ENCODE measurements at regions not wholly inside any gene's neighbourhood (a gene's known extent, or its start where the extent isn't known, plus 50 kb on each side); places are given as distances from the start of the nearest gene placed in this dataset.

GRCh38 chr6:93820465-93821082 lies 401.2 kb upstream of the EPHA7 start:
- no peak overlapping the region for H2BK120ac ChIP-seq (ENCODE audit: insufficient read depth, low read length, poor library complexity)
- no peak overlapping the region for H3K18ac ChIP-seq (ENCODE audit: low read length)
- H4K8ac ChIP-seq (ENCODE audit: low read depth, low read length) = no peak overlapping the region
- no peak overlapping the region for H3K14ac ChIP-seq (ENCODE audit: low read length)
- H3K4ac ChIP-seq (ENCODE audit: low read depth, low read length) = no peak overlapping the region
- no peak overlapping the region for H3K9ac ChIP-seq (ENCODE audit: low read length)
- H2AK5ac ChIP-seq (ENCODE audit: low read length) = no peak overlapping the region
- no peak overlapping the region for H3K4me3 ChIP-seq (ENCODE audit: low read depth, low read length)
- no peak for DNase-seq
- no CpG with 5 or more reads among the region's 1 CpG for WGBS (ENCODE audit: extremely low coverage, insufficient coverage, insufficient read length)
- H3K4me2 ChIP-seq (ENCODE audit: low read length) = no peak overlapping the region
- H2AFZ ChIP-seq (ENCODE audit: insufficient read depth, low read length, poor library complexity) = no peak overlapping the region
- no peaks in the 10 kb centered on the region for H3K79me2 ChIP-seq (ENCODE audit: control insufficient read depth, insufficient read depth, low read length, poor library complexity)
- H4K12ac ChIP-seq (ENCODE audit: low read depth, low read length) = no peak overlapping the region
- no peak overlapping the region for H2BK12ac ChIP-seq (ENCODE audit: low read length)
- H3K36me3 ChIP-seq (ENCODE audit: control insufficient read depth in 1 of 2, insufficient read depth in 2 of 2, low read length in 2 of 2) = no peaks in the 10 kb centered on the region
- H3K27ac ChIP-seq (ENCODE audit: low read depth, low read length) = no peak overlapping the region
- no peaks in the 10 kb centered on the region for H3K27me3 ChIP-seq (ENCODE audit: insufficient read depth, low read length)
- H3K4me1 ChIP-seq (ENCODE audit: control insufficient read depth in 1 of 2, insufficient read depth in 2 of 2, low read length in 2 of 2) = no peaks in the 10 kb centered on the region
- H3K9me3 ChIP-seq (ENCODE audit: insufficient read depth, low read depth, low read length) = no peaks in the 10 kb centered on the region
- no peak overlapping the region for H4K91ac ChIP-seq (ENCODE audit: low read depth, low read length)
- no peaks in the 10 kb centered on the region for H3K79me1 ChIP-seq (ENCODE audit: low read length)
- no peak overlapping the region for H3K23ac ChIP-seq (ENCODE audit: low read length)
- no peak overlapping the region for H2BK5ac ChIP-seq (ENCODE audit: low read depth, low read length, poor library complexity)

- H3K9me3 ChIP-seq (ENCODE audit: insufficient read depth, low read depth, low read length) = no peaks in the 10 kb centered on the region
- H3K18ac ChIP-seq (ENCODE audit: low read length) = no peak overlapping the region
- H3K9ac ChIP-seq (ENCODE audit: low read length) = no peak overlapping the region
- no peak overlapping the region for H4K8ac ChIP-seq (ENCODE audit: low read depth, low read length)
- no peak overlapping the region for H3K14ac ChIP-seq (ENCODE audit: low read length)
- H3K4me1 ChIP-seq (ENCODE audit: control insufficient read depth in 1 of 2, insufficient read depth in 2 of 2, low read length in 2 of 2) = no peaks in the 10 kb centered on the region
- H2AK5ac ChIP-seq (ENCODE audit: low read length) = no peak overlapping the region
- no peak overlapping the region for H3K4ac ChIP-seq (ENCODE audit: low read depth, low read length)
- no peaks in the 10 kb centered on the region for H3K27me3 ChIP-seq (ENCODE audit: insufficient read depth, low read length)
- no CpG with 5 or more reads among the region's 3 CpGs for WGBS (ENCODE audit: extremely low coverage, insufficient coverage, insufficient read length)
- no peak overlapping the region for H4K12ac ChIP-seq (ENCODE audit: low read depth, low read length)
- no peaks in the 10 kb centered on the region for H3K36me3 ChIP-seq (ENCODE audit: control insufficient read depth in 1 of 2, insufficient read depth in 2 of 2, low read length in 2 of 2)
- H3K27ac ChIP-seq (ENCODE audit: low read depth, low read length) = no peak overlapping the region
- H2AFZ ChIP-seq (ENCODE audit: insufficient read depth, low read length, poor library complexity) = no peak overlapping the region
- H2BK120ac ChIP-seq (ENCODE audit: insufficient read depth, low read length, poor library complexity) = no peak overlapping the region
- H3K4me2 ChIP-seq (ENCODE audit: low read length) = no peak overlapping the region
- no peak overlapping the region for H3K4me3 ChIP-seq (ENCODE audit: low read depth, low read length)
- H3K79me1 ChIP-seq (ENCODE audit: low read length) = no peaks in the 10 kb centered on the region
- H3K79me2 ChIP-seq (ENCODE audit: control insufficient read depth, insufficient read depth, low read length, poor library complexity) = no peaks in the 10 kb centered on the region
- no peak overlapping the region for H4K91ac ChIP-seq (ENCODE audit: low read depth, low read length)
- no peak overlapping the region for H3K23ac ChIP-seq (ENCODE audit: low read length)
- H2BK5ac ChIP-seq (ENCODE audit: low read depth, low read length, poor library complexity) = no peak overlapping the region
- no peak for DNase-seq
- H2BK12ac ChIP-seq (ENCODE audit: low read length) = no peak overlapping the region
Measured at GRCh38 chr6:93819189-93819588, 399.8 kb upstream of the EPHA7 start.

- no peak for DNase-seq
- Histone ChIP-seq H3K23ac (ENCODE audit: low read length) (no peak overlapping the region), H3K27ac (ENCODE audit: low read depth, low read length) (no peak overlapping the region), H2BK12ac (ENCODE audit: low read length) (no peak overlapping the region), H2AK5ac (ENCODE audit: low read length) (no peak overlapping the region), H3K18ac (ENCODE audit: low read length) (no peak overlapping the region), H3K27me3 (ENCODE audit: insufficient read depth, low read length) (no peaks in the 10 kb centered on the region), H2BK120ac (ENCODE audit: insufficient read depth, low read length, poor library complexity) (no peak overlapping the region), H3K14ac (ENCODE audit: low read length) (no peak overlapping the region), H4K8ac (ENCODE audit: low read depth, low read length) (no peak overlapping the region), H3K4me2 (ENCODE audit: low read length) (no peak overlapping the region), H2BK5ac (ENCODE audit: low read depth, low read length, poor library complexity) (no peak overlapping the region), H3K9ac (ENCODE audit: low read length) (no peak overlapping the region), H3K4me1 (ENCODE audit: control insufficient read depth in 1 of 2, insufficient read depth in 2 of 2, low read length in 2 of 2) (no peaks in the 10 kb centered on the region), H4K12ac (ENCODE audit: low read depth, low read length) (no peak overlapping the region), H3K4me3 (ENCODE audit: low read depth, low read length) (no peak overlapping the region), H4K91ac (ENCODE audit: low read depth, low read length) (no peak overlapping the region), H2AFZ (ENCODE audit: insufficient read depth, low read length, poor library complexity) (no peak overlapping the region), H3K9me3 (ENCODE audit: insufficient read depth, low read depth, low read length) (no peaks in the 10 kb centered on the region), H3K36me3 (ENCODE audit: control insufficient read depth in 1 of 2, insufficient read depth in 2 of 2, low read length in 2 of 2) (no peaks in the 10 kb centered on the region), H3K79me2 (ENCODE audit: control insufficient read depth, insufficient read depth, low read length, poor library complexity) (no peaks in the 10 kb centered on the region), H3K4ac (ENCODE audit: low read depth, low read length) (no peak overlapping the region), H3K79me1 (ENCODE audit: low read length) (no peaks in the 10 kb centered on the region)
Measured at GRCh38 chr6:93817937-93818336, 398.6 kb upstream of the EPHA7 start.

GRCh38 chr6:93806409-93807270 lies 387.3 kb upstream of the EPHA7 start:
- Histone ChIP-seq H3K79me1 (ENCODE audit: low read length) (no peaks in the 10 kb centered on the region), H2BK120ac (ENCODE audit: insufficient read depth, low read length, poor library complexity) (no peak overlapping the region), H3K4me1 (ENCODE audit: control insufficient read depth in 1 of 2, insufficient read depth in 2 of 2, low read length in 2 of 2) (no peaks in the 10 kb centered on the region), H3K14ac (ENCODE audit: low read length) (no peak overlapping the region), H4K91ac (ENCODE audit: low read depth, low read length) (no peak overlapping the region), H3K79me2 (ENCODE audit: control insufficient read depth, insufficient read depth, low read length, poor library complexity) (no peaks in the 10 kb centered on the region), H3K27me3 (ENCODE audit: insufficient read depth, low read length) (no peaks in the 10 kb centered on the region), H3K4me3 (ENCODE audit: low read depth, low read length) (no peak overlapping the region), H4K8ac (ENCODE audit: low read depth, low read length) (no peak overlapping the region), H2AK5ac (ENCODE audit: low read length) (no peak overlapping the region), H2BK5ac (ENCODE audit: low read depth, low read length, poor library complexity) (no peak overlapping the region), H2AFZ (ENCODE audit: insufficient read depth, low read length, poor library complexity) (no peak overlapping the region), H3K18ac (ENCODE audit: low read length) (no peak overlapping the region), H3K27ac (ENCODE audit: low read depth, low read length) (no peak overlapping the region), H3K36me3 (ENCODE audit: control insufficient read depth in 1 of 2, insufficient read depth in 2 of 2, low read length in 2 of 2) (no peaks in the 10 kb centered on the region), H3K9ac (ENCODE audit: low read length) (no peak overlapping the region), H2BK12ac (ENCODE audit: low read length) (no peak overlapping the region), H3K4me2 (ENCODE audit: low read length) (no peak overlapping the region), H3K9me3 (ENCODE audit: insufficient read depth, low read depth, low read length) (no peaks in the 10 kb centered on the region), H4K12ac (ENCODE audit: low read depth, low read length) (no peak overlapping the region), H3K23ac (ENCODE audit: low read length) (no peak overlapping the region), H3K4ac (ENCODE audit: low read depth, low read length) (no peak overlapping the region)
- DNase-seq = no peak
- WGBS (ENCODE audit: extremely low coverage, insufficient coverage, insufficient read length) = no CpG with 5 or more reads among the region's 4 CpGs

Data from trophoblast cell (in vitro differentiated cells and primary cell).